22Rv1 (cell line): ENCODE measurements at regions not wholly inside any gene's neighbourhood (a gene's known extent, or its start where the extent isn't known, plus 50 kb on each side); places are given as distances from the start of the nearest gene placed in this dataset.

Source experiments
- CTCF ChIP-seq: fragments of 450-650 bp; IDR thresholded peaks from 2 replicates; pipeline ENCODE4 v1.5.1; 2017; ENCODE audit warnings: mild to moderate bottlenecking
- ZFX ChIP-seq: fragments of 450-650 bp; IDR thresholded peaks from 2 replicates; pipeline ENCODE4 v1.6.1; 2017; ENCODE audit warnings: antibody characterized with exemption, borderline replicate concordance

- TF ChIP-seq CTCF (no peak), ZFX (no peak)
These were observed 188.9 kb upstream of the BOD1L1 start for GRCh38 chr4:13816472-13816871.
